DND-41 (cell line): ENCODE measurements at regions not wholly inside any gene's neighbourhood (a gene's known extent, or its start where the extent isn't known, plus 50 kb on each side); places are given as distances from the start of the nearest gene placed in this dataset.

Source experiments
- ATAC-seq: fragments of 200-7000 bp; cut with Tn5 transposase; 3 replicates; pipeline ENCODE4 v1.9.1; 2021; ENCODE audit warnings: low read depth; ENCODE audit not compliant: insufficient read depth
- DNase-seq: peaks from one replicate; pipeline ENCODE4 v3.0.0-alpha.2; 2020
- H2AFZ ChIP-seq: 2 replicates; pipeline ENCODE4 v1.6.0; 2012; ENCODE audit warnings: low read depth, low read length
- H3K27ac ChIP-seq: 2 replicates; pipeline ENCODE4 v1.5.1; 2012; ENCODE audit warnings: low read length, inconsistent platforms
- H3K27me3 ChIP-seq: fragments of 200-600 bp; sonication (generic); 2 replicates; pipeline ENCODE4 v1.6.0; 2012; ENCODE audit warnings: low read length, mild to moderate bottlenecking, inconsistent platforms; ENCODE audit not compliant: insufficient read depth, poor library complexity
- H3K36me3 ChIP-seq: 2 replicates; pipeline ENCODE4 v1.5.1; 2012; ENCODE audit warnings: low read length, inconsistent platforms; ENCODE audit not compliant: insufficient read depth
- H3K4me1 ChIP-seq: 2 replicates; pipeline ENCODE4 v1.5.1; 2012; ENCODE audit warnings: mild to moderate bottlenecking, low read length; ENCODE audit not compliant: insufficient read depth
- H3K4me2 ChIP-seq: 2 replicates; pipeline ENCODE4 v1.6.0; 2012; ENCODE audit warnings: mild to moderate bottlenecking, moderate library complexity, low read length, inconsistent platforms; ENCODE audit not compliant: insufficient read depth
- H3K4me3 ChIP-seq, 2 experiments: fragments of 200-600 bp in 1 of 2; shearing (Covaris generic) in 1 of 2; 2 replicates each; pipeline ENCODE4 v1.5.1; 2012 to 2016; ENCODE audit warnings: inconsistent platforms in 2 of 2, low read length in 2 of 2, mild to moderate bottlenecking in 2 of 2, low read depth in 1 of 2, moderate library complexity in 1 of 2
- H3K79me2 ChIP-seq: 2 replicates; pipeline ENCODE4 v1.6.0; 2012; ENCODE audit warnings: low read length, inconsistent platforms; ENCODE audit not compliant: insufficient read depth
- H3K9ac ChIP-seq: 2 replicates; pipeline ENCODE4 v1.6.0; 2012; ENCODE audit warnings: low read depth, mild to moderate bottlenecking, inconsistent platforms, low read length, moderate library complexity
- H3K9me3 ChIP-seq: 2 replicates; pipeline ENCODE4 v1.5.1; 2012; ENCODE audit warnings: low read length, moderate library complexity, mild to moderate bottlenecking, inconsistent platforms; ENCODE audit not compliant: insufficient read depth, severe bottlenecking
- H4K20me1 ChIP-seq: 2 replicates; pipeline ENCODE4 v1.6.0; 2012; ENCODE audit warnings: low read length; ENCODE audit not compliant: insufficient read depth
- EZH2 ChIP-seq: IDR thresholded peaks from 3 replicates; pipeline ENCODE4 v1.6.1; 2012; ENCODE audit warnings: borderline replicate concordance, low read depth, mild to moderate bottlenecking, moderate library complexity, low read length, inconsistent platforms; ENCODE audit not compliant: severe bottlenecking
- TF ChIP-seq, protein P1 (sequence below): IDR thresholded peaks from 2 replicates; pipeline ENCODE4 v1.5.1; 2012; ENCODE audit warnings: borderline replicate concordance, low read length, moderate library complexity, mild to moderate bottlenecking; ENCODE audit not compliant: poor library complexity, severe bottlenecking; ENCODE audit errors: extremely low read depth

DNA sequence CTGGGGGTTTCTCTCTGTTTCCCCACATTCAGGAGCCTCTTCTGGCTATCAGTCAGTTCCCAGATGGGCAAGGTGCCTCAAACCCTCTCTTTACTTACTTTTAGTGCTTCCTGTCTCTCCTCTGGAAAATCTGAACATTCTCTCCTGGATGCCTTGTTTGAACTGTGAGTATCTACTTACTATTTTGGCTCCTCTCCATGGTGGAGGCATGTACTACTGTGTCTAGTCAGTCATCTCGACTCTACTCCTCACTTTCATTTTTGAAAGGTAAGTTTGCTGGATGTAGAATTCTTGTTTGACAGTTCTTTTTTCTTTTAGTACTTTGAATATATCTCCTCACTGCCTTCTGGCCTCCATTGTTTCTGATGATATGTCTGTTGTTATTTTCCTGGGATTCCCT, 70.9 kb upstream of the FAM78B start:
- DNase-seq (no peak), ATAC-seq (no peak)
- Histone ChIP-seq H3K4me2 (no peak overlapping the region), H3K9me3 (no peaks in the 10 kb centered on the region), H4K20me1 (no peaks in the 10 kb centered on the region), H3K27ac (no peak overlapping the region), H2AFZ (no peak overlapping the region), H3K4me1 (no peaks in the 10 kb centered on the region), H3K36me3 (no peaks in the 10 kb centered on the region), H3K4me3 (no peak overlapping the region), H3K79me2 (no peaks in the 10 kb centered on the region), H3K27me3 (no peaks in the 10 kb centered on the region), H3K9ac (no peak overlapping the region)
- no peak for TF ChIP-seq EZH2
- TF ChIP-seq, protein P1, sequence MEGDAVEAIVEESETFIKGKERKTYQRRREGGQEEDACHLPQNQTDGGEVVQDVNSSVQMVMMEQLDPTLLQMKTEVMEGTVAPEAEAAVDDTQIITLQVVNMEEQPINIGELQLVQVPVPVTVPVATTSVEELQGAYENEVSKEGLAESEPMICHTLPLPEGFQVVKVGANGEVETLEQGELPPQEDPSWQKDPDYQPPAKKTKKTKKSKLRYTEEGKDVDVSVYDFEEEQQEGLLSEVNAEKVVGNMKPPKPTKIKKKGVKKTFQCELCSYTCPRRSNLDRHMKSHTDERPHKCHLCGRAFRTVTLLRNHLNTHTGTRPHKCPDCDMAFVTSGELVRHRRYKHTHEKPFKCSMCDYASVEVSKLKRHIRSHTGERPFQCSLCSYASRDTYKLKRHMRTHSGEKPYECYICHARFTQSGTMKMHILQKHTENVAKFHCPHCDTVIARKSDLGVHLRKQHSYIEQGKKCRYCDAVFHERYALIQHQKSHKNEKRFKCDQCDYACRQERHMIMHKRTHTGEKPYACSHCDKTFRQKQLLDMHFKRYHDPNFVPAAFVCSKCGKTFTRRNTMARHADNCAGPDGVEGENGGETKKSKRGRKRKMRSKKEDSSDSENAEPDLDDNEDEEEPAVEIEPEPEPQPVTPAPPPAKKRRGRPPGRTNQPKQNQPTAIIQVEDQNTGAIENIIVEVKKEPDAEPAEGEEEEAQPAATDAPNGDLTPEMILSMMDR = no peak

DNA sequence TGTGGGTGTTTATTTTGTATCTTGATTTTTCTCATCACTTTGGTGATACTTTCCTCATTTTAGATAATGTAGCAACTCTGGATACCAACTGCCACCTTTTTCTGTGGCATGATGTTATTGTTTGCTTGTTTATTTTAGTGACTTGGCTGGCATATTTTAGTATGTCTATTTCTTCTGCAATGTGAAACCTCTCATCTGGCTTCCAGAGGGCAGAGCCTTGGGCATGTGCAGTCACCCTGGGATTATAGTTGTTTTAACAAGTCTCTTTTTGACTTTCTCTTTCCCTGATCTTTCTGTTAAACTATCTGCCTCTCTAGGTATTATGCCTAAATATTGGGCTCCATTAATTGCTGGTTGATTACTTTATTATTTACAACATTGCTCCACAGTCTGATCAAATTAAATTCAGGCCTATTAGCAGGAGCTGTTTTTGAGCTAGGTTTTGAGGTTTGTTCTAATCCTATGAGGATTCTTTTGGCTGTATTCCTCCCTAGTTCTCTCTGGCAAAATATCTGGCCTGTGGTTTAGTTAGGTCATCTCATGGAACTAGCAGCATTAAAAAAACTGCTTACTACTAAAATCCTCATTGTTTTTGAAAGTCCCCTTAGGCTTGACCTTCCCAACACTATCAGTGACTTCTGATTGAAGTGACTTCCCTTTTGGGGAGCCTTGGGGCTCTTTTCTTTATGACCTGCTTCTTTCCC, 86.4 kb upstream of the FAM78B start:
- no peak overlapping the region for H3K4me2 ChIP-seq
- no peak overlapping the region for H3K9ac ChIP-seq
- no peaks in the 10 kb centered on the region for H4K20me1 ChIP-seq
- H3K9me3 ChIP-seq = no peaks in the 10 kb centered on the region
- H2AFZ ChIP-seq = no peak overlapping the region
- DNase-seq (no peak), ATAC-seq (no peak)
- TF ChIP-seq, protein P1 = no peak
- no peak for TF ChIP-seq EZH2
- H3K4me1 ChIP-seq = no peaks in the 10 kb centered on the region
- no peak overlapping the region for H3K4me3 ChIP-seq
- no peaks in the 10 kb centered on the region for H3K36me3 ChIP-seq
- no peaks in the 10 kb centered on the region for H3K79me2 ChIP-seq
- no peaks in the 10 kb centered on the region for H3K27me3 ChIP-seq
- H3K27ac ChIP-seq = no peak overlapping the region

DNA sequence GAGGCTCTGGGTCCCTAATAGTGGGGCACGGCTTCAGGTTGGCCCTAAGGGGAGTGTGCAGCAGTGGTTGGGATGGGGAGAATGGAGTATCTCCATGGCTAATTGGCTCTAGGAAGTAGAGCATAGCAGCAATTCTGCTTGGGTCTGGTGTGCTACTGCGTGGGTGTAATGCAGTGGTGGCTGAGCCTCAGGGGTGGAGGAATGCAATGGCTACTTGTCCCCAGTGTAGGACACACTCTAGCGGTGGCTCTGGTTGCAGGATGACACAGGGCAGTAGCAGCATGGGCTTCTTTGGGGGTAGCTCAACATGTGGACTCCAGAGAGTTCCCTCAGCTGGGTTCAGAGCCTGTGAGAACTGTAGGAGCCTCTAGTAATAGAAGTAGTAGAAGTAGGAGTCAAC, 91.2 kb upstream of the FAM78B start:
- Histone ChIP-seq H3K9ac (no peak overlapping the region), H3K36me3 (no peaks in the 10 kb centered on the region), H4K20me1 (no peaks in the 10 kb centered on the region), H3K27me3 (peaks cover 3% of the 10 kb centered on the region), H3K4me2 (no peak overlapping the region), H3K4me3 (no peak overlapping the region), H2AFZ (no peak overlapping the region), H3K27ac (no peak overlapping the region), H3K9me3 (no peaks in the 10 kb centered on the region), H3K4me1 (no peaks in the 10 kb centered on the region), H3K79me2 (no peaks in the 10 kb centered on the region)
- DNase-seq = no peak
- ATAC-seq = no peak
- TF ChIP-seq, protein P1 = no peak

DNA sequence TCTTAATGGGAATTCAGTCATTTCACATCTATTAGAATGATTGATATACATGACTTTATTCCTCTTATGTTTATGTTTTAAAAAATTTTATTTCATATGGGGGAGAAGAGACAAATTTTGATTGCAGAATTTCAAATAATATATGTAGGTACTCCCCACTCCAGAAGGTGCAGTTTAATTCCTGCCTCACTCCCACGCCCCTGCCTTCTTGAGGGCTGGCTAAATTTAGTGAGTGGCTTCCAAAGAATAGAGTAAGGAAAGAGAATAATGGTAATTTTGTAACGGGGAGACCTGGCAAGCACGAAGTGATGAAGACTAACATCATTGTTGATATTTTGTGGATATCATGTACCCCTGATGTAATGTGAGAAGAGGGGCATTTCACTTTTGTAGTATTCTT, 94.7 kb upstream of the FAM78B start:
- no peaks in the 10 kb centered on the region for H3K36me3 ChIP-seq
- no peak overlapping the region for H3K4me2 ChIP-seq
- no peaks in the 10 kb centered on the region for H4K20me1 ChIP-seq
- H3K27me3 ChIP-seq = peaks cover 3% of the 10 kb centered on the region
- H3K27ac ChIP-seq = no peak overlapping the region
- H3K9ac ChIP-seq = no peak overlapping the region
- H3K4me1 ChIP-seq = no peaks in the 10 kb centered on the region
- no peak overlapping the region for H2AFZ ChIP-seq
- no peaks in the 10 kb centered on the region for H3K79me2 ChIP-seq
- no peaks in the 10 kb centered on the region for H3K9me3 ChIP-seq
- DNase-seq (no peak), ATAC-seq (no peak)
- no peak for TF ChIP-seq EZH2
- TF ChIP-seq, protein P1 = no peak
- no peak overlapping the region for H3K4me3 ChIP-seq
